Activated CD8-positive, alpha-beta T cell treated with anti-CD3 and anti-CD28 coated beads for 36 hours (primary cell): ENCODE measurements at regions not wholly inside any gene's neighbourhood (a gene's known extent, or its start where the extent isn't known, plus 50 kb on each side); places are given as distances from the start of the nearest gene placed in this dataset.

Experiments used
- ATAC-seq: fragments of 200-7000 bp; cut with Tn5 transposase; one replicate; pipeline ENCODE4 v1.10.0; 2021; ENCODE audit warnings: mild to moderate bottlenecking, moderate library complexity
- CTCF ChIA-PET: fragments of 350-600 bp; sonication (Branson Sonifier 250); formaldehyde crosslinking; loops from one replicate; lab custom pipeline; 2021; ENCODE audit warnings: antibody characterized with exemption; lab: Charles Lee
- POLR2A ChIA-PET: fragments of 350-600 bp; sonication (Branson Sonifier 250); formaldehyde crosslinking; loops from one replicate; lab custom pipeline; 2021; ENCODE audit warnings: antibody characterized with exemption; lab: Charles Lee
- DNase-seq: peaks from one replicate; pipeline ENCODE4 v3.0.0-alpha.2; 2020
- H3K27ac Mint-ChIP-seq: one replicate; pipeline ENCODE4 v1.8.0; 2021; ENCODE audit warnings: mild to moderate bottlenecking, mixed read lengths
- H3K27me3 Mint-ChIP-seq: one replicate; pipeline ENCODE4 v1.8.0; 2021; ENCODE audit warnings: mixed read lengths
- H3K36me3 Mint-ChIP-seq: one replicate; pipeline ENCODE4 v1.8.0; 2021; ENCODE audit warnings: low read depth, mixed read lengths
- H3K4me1 Mint-ChIP-seq: one replicate; pipeline ENCODE4 v1.8.0; 2021; ENCODE audit warnings: low read depth, mixed read lengths
- H3K4me3 Mint-ChIP-seq: one replicate; pipeline ENCODE4 v1.8.0; 2021; ENCODE audit warnings: mild to moderate bottlenecking, moderate library complexity, mixed read lengths
- H3K9me3 Mint-ChIP-seq: one replicate; pipeline ENCODE4 v1.8.0; 2021; ENCODE audit warnings: mixed read lengths
- intact Hi-C: fragments of 100-400 bp; cut with micrococcal nuclease; formaldehyde crosslinking; loops from one replicate; pipeline ENCODE4 v1.10.0; 2022
- TF ChIP-seq, protein P1 (sequence below): fragments of 200-600 bp; IDR thresholded peaks from one replicate; pipeline ENCODE4 v1.8.0; 2022; ENCODE audit warnings: antibody characterized with exemption, mild to moderate bottlenecking

DNA sequence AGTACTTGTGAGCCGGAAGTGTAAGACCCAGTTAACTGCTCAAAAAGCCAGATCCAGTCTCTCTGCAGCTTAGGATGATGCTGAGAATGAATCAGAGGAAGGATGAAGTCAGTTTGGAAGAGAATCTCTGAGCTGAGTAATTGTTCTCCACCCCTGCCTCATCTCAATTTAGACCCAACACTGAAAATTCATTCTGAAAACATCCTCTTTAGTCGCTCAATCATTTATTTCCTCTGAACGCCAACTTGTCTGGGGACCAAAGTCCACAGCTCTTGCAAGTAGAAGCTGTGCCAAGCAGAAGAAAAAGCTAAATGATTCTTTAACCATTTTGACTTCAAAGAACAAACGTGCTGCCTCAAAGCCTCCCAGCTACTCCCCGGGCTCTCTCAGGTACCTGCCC is 177.1 kb upstream of the KLHL29 start:
- H3K4me1 Mint-ChIP-seq: no peaks in the 10 kb centered on the region
- no peak overlapping the region for H3K27ac Mint-ChIP-seq
- TF ChIP-seq, protein P1, sequence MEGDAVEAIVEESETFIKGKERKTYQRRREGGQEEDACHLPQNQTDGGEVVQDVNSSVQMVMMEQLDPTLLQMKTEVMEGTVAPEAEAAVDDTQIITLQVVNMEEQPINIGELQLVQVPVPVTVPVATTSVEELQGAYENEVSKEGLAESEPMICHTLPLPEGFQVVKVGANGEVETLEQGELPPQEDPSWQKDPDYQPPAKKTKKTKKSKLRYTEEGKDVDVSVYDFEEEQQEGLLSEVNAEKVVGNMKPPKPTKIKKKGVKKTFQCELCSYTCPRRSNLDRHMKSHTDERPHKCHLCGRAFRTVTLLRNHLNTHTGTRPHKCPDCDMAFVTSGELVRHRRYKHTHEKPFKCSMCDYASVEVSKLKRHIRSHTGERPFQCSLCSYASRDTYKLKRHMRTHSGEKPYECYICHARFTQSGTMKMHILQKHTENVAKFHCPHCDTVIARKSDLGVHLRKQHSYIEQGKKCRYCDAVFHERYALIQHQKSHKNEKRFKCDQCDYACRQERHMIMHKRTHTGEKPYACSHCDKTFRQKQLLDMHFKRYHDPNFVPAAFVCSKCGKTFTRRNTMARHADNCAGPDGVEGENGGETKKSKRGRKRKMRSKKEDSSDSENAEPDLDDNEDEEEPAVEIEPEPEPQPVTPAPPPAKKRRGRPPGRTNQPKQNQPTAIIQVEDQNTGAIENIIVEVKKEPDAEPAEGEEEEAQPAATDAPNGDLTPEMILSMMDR: no peak
- intact Hi-C loops: no loop called here
- peaks cover 3% of the 10 kb centered on the region for H3K9me3 Mint-ChIP-seq
- ChIA-PET POLR2A (no interaction called here), CTCF (no interaction called here)
- DNase-seq (no peak), ATAC-seq (no peak)
- no peaks in the 10 kb centered on the region for H3K36me3 Mint-ChIP-seq
- peaks cover 8% of the 10 kb centered on the region for H3K27me3 Mint-ChIP-seq
- no peak overlapping the region for H3K4me3 Mint-ChIP-seq

DNA sequence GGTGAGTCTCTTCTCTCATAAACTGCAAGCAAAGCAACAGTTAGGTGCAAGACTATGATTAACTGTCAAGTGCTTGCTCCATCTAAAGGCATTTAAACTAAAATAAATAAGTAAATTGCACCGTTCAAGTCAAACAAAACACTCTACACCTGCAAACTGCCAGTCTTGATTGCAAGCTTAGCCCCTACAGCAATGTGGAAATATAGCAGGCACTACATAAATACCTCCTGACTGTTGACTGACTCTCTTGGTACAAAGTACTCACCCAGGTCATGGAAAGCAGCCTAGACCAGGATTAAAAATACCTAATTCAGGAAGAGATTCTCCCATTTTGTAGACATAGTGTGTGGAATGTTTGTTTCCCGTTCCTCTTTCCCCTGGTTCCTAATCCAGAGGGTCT is 176.6 kb upstream of the KLHL29 start:
- ATAC-seq: no peak
- TF ChIP-seq, protein P1: no peak
- ChIA-PET POLR2A (no interaction called here), CTCF (interaction anchor here (1.5 kb wide), 1 partner anchor 10 kb away, joined by 3 read pairs; no protein-coding TSS in a partner anchor)
- H3K36me3 Mint-ChIP-seq: no peaks in the 10 kb centered on the region
- H3K4me3 Mint-ChIP-seq: no peak overlapping the region
- peaks cover 3% of the 10 kb centered on the region for H3K9me3 Mint-ChIP-seq
- intact Hi-C loops: no loop called here
- H3K27ac Mint-ChIP-seq: no peak overlapping the region
- no peak for DNase-seq
- H3K27me3 Mint-ChIP-seq: peaks cover 8% of the 10 kb centered on the region
- H3K4me1 Mint-ChIP-seq: no peaks in the 10 kb centered on the region

DNA sequence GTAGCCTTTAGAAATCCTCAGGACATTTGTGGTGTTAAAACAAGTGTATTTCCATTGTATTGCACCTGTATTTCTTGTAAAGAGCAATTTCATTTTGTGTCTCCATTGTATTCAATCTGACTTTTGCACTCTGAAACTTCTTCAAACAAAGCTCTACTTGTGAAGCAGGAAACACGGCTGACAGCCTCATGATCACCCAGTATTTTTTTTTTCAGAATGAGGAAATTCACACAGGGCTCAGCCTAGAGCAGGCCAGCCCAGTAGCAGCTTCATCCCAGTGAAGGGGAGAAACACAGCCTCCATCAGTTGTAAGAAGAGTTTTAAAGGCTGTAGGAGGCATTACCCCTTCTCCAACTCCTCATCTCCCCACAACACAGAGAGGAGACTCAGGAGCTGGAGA is 175.9 kb upstream of the KLHL29 start:
- Mint-ChIP-seq H3K27ac (no peak overlapping the region), H3K4me1 (no peaks in the 10 kb centered on the region), H3K4me3 (no peak overlapping the region), H3K9me3 (no peaks in the 10 kb centered on the region), H3K36me3 (no peaks in the 10 kb centered on the region), H3K27me3 (peaks cover 8% of the 10 kb centered on the region)
- TF ChIP-seq, protein P1: no peak
- DNase-seq: no peak
- ChIA-PET POLR2A (no interaction called here), CTCF (interaction anchor here (1.5 kb wide), 1 partner anchor 10 kb away, joined by 3 read pairs; no protein-coding TSS in a partner anchor)
- no peak for ATAC-seq
- intact Hi-C loops: no loop called here

DNA sequence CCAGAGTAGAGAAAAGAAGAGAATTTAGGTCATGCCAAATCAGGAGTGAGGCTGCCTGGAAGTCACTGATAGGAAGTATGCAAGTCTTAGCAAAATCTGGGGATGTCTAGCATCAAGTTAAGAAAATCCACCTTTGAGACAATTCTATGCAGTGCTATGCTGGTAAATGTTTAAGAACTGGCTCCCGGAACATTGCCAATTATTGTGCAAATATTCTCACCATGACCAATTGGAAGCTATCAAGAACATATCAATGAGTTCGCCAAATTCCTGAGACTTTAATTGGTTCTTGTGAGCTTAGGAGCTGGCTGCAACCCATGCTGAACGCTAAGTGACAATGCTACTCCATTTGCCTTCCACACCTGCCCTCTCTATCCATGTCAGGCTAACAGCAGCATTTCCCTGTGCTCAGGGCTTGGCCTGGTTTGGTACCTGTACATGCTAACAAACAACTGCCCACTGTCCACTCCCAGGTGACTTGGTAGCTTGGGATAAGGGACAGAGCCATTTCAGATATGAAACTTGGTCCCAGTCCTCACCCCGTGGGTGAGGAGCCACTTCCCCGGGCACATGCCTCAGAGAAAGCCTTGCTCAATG is 172.9 kb upstream of the KLHL29 start:
- no peaks in the 10 kb centered on the region for H3K4me1 Mint-ChIP-seq
- H3K9me3 Mint-ChIP-seq: no peaks in the 10 kb centered on the region
- intact Hi-C loops: no loop called here
- H3K4me3 Mint-ChIP-seq: no peak overlapping the region
- POLR2A ChIA-PET: no interaction called here
- peaks cover 6% of the 10 kb centered on the region for H3K27me3 Mint-ChIP-seq
- ATAC-seq: no peak
- H3K27ac Mint-ChIP-seq: no peak overlapping the region
- no peak for DNase-seq
- CTCF ChIA-PET: no interaction called here
- H3K36me3 Mint-ChIP-seq: no peaks in the 10 kb centered on the region
- TF ChIP-seq, protein P1: no peak

DNA sequence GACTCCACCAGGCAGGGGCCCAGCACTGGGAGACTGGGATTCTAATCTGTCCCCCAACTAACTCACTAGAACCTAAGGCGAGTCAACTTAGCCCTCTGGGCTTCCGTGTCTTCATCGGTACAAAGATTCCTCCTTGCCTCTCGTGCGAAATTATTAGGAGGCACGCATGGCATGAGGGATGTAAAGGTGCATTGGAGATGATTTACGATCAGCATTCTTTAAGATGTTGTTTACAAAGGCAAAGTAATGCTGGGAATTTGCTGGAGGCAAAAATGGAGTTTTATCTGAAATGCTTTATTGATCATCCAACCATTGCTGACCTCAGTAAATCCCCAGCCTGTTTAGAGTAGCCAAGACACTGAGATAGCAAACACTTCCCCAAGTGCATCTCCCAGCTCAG is 171.8 kb upstream of the KLHL29 start:
- intact Hi-C loops: no loop called here
- H3K27ac Mint-ChIP-seq: no peak overlapping the region
- H3K36me3 Mint-ChIP-seq: no peaks in the 10 kb centered on the region
- no peaks in the 10 kb centered on the region for H3K9me3 Mint-ChIP-seq
- ATAC-seq: no peak
- CTCF ChIA-PET: no interaction called here
- TF ChIP-seq, protein P1: no peak
- no peaks in the 10 kb centered on the region for H3K4me1 Mint-ChIP-seq
- no peaks in the 10 kb centered on the region for H3K27me3 Mint-ChIP-seq
- no peak overlapping the region for H3K4me3 Mint-ChIP-seq
- DNase-seq: no peak
- POLR2A ChIA-PET: no interaction called here
